Activated CD8-positive, alpha-beta T cell treated with anti-CD3 and anti-CD28 coated beads for 36 hours (primary cell): ENCODE measurements at regions not wholly inside any gene's neighbourhood (a gene's known extent, or its start where the extent isn't known, plus 50 kb on each side); places are given as distances from the start of the nearest gene placed in this dataset.
"Not testable (repeated sequence)": the region's sequence is repeated elsewhere in the genome, so short reads cannot be mapped to it uniquely, and the experiment has no call there.

ENCODE experiments used
- ATAC-seq: fragments of 200-7000 bp; cut with Tn5 transposase; one replicate; pipeline ENCODE4 v1.10.0; 2021; ENCODE audit warnings: mild to moderate bottlenecking, moderate library complexity
- CTCF ChIA-PET: fragments of 350-600 bp; sonication (Branson Sonifier 250); formaldehyde crosslinking; loops from one replicate; lab custom pipeline; 2021; ENCODE audit warnings: antibody characterized with exemption; lab: Charles Lee
- POLR2A ChIA-PET: fragments of 350-600 bp; sonication (Branson Sonifier 250); formaldehyde crosslinking; loops from one replicate; lab custom pipeline; 2021; ENCODE audit warnings: antibody characterized with exemption; lab: Charles Lee
- DNase-seq: peaks from one replicate; pipeline ENCODE4 v3.0.0-alpha.2; 2020
- H3K27ac Mint-ChIP-seq: one replicate; pipeline ENCODE4 v1.8.0; 2021; ENCODE audit warnings: mild to moderate bottlenecking, mixed read lengths
- H3K27me3 Mint-ChIP-seq: one replicate; pipeline ENCODE4 v1.8.0; 2021; ENCODE audit warnings: mixed read lengths
- H3K36me3 Mint-ChIP-seq: one replicate; pipeline ENCODE4 v1.8.0; 2021; ENCODE audit warnings: low read depth, mixed read lengths
- H3K4me1 Mint-ChIP-seq: one replicate; pipeline ENCODE4 v1.8.0; 2021; ENCODE audit warnings: low read depth, mixed read lengths
- H3K4me3 Mint-ChIP-seq: one replicate; pipeline ENCODE4 v1.8.0; 2021; ENCODE audit warnings: mild to moderate bottlenecking, moderate library complexity, mixed read lengths
- H3K9me3 Mint-ChIP-seq: one replicate; pipeline ENCODE4 v1.8.0; 2021; ENCODE audit warnings: mixed read lengths
- CTCF ChIP-seq: fragments of 200-600 bp; IDR thresholded peaks from one replicate; pipeline ENCODE4 v1.8.0; 2022; ENCODE audit warnings: antibody characterized with exemption, mild to moderate bottlenecking
- intact Hi-C: fragments of 100-400 bp; cut with micrococcal nuclease; formaldehyde crosslinking; loops from one replicate; pipeline ENCODE4 v1.10.0; 2022

- H3K36me3 Mint-ChIP-seq = no peaks in the 10 kb centered on the region
- intact Hi-C loops = no loop called here
- CTCF ChIA-PET = no interaction called here
These were observed 81.4 kb upstream of the ERCC4 start for GRCh38 chr16:13838401-13839190.

GRCh38 chr16:13839577-13839976 lies 80.4 kb upstream of the ERCC4 start:
- intact Hi-C loops = no loop called here
- H3K4me1 Mint-ChIP-seq = no peaks in the 10 kb centered on the region
- H3K4me3 Mint-ChIP-seq = no peak overlapping the region
- H3K27ac Mint-ChIP-seq = no peak overlapping the region
- H3K9me3 Mint-ChIP-seq = no peaks in the 10 kb centered on the region
- no peaks in the 10 kb centered on the region for H3K36me3 Mint-ChIP-seq
- ChIA-PET CTCF (no interaction called here), POLR2A (no interaction called here)
- no peak for ATAC-seq
- H3K27me3 Mint-ChIP-seq = peaks cover 1% of the 10 kb centered on the region
- DNase-seq = no peak
- no peak for TF ChIP-seq CTCF

More at GRCh38 chr16:13838401-13839190, 81.4 kb upstream of the ERCC4 start:
- H3K27me3 Mint-ChIP-seq = peaks cover 3% of the 10 kb centered on the region
- no peak overlapping the region for H3K27ac Mint-ChIP-seq
- no peak for DNase-seq
- no peak overlapping the region for H3K4me3 Mint-ChIP-seq
- no peak for TF ChIP-seq CTCF
- H3K4me1 Mint-ChIP-seq = no peaks in the 10 kb centered on the region
- no peak for ATAC-seq
- H3K9me3 Mint-ChIP-seq = no peaks in the 10 kb centered on the region
- POLR2A ChIA-PET = no interaction called here

GRCh38 chr16:13845232-13845631 lies 74.7 kb upstream of the ERCC4 start:
- peaks cover 7% of the 10 kb centered on the region for H3K27me3 Mint-ChIP-seq
- ATAC-seq = no peak
- POLR2A ChIA-PET = no interaction called here

GRCh38 chr16:13848795-13849194 lies 71.2 kb upstream of the ERCC4 start:
- no peak for DNase-seq
- no peaks in the 10 kb centered on the region for H3K9me3 Mint-ChIP-seq
- no peak for ATAC-seq
- no peaks in the 10 kb centered on the region for H3K4me1 Mint-ChIP-seq
- TF ChIP-seq CTCF = no peak
- no peak overlapping the region for H3K27ac Mint-ChIP-seq
- H3K36me3 Mint-ChIP-seq = no peaks in the 10 kb centered on the region
- ChIA-PET CTCF (interaction anchor here (0.9 kb wide), 1 partner anchor 9 kb away, joined by 3 read pairs; no protein-coding TSS in a partner anchor), POLR2A (no interaction called here)
- no peak overlapping the region for H3K4me3 Mint-ChIP-seq
- intact Hi-C loops = no loop called here
- H3K27me3 Mint-ChIP-seq = peaks cover 10% of the 10 kb centered on the region

More at GRCh38 chr16:13845232-13845631, 74.7 kb upstream of the ERCC4 start:
- TF ChIP-seq CTCF = no peak
- H3K4me3 Mint-ChIP-seq = no peak overlapping the region
- intact Hi-C loops = no loop called here
- H3K36me3 Mint-ChIP-seq = no peaks in the 10 kb centered on the region
- CTCF ChIA-PET = no interaction called here
- no peak overlapping the region for H3K27ac Mint-ChIP-seq
- no peaks in the 10 kb centered on the region for H3K4me1 Mint-ChIP-seq
- H3K9me3 Mint-ChIP-seq = no peaks in the 10 kb centered on the region
- no peak for DNase-seq

- DNase-seq, H3K27me3 Mint-ChIP-seq, H3K4me1 Mint-ChIP-seq, H3K9me3 Mint-ChIP-seq, intact Hi-C loops, ATAC-seq, POLR2A ChIA-PET, H3K36me3 Mint-ChIP-seq, CTCF ChIA-PET, H3K27ac Mint-ChIP-seq, H3K4me3 Mint-ChIP-seq: not testable (repeated sequence)
These were observed 69.8 kb upstream of the ERCC4 start for GRCh38 chr16:13850173-13850572.
